ENCODE measurements at regions not wholly inside any gene's neighbourhood (a gene's known extent, or its start where the extent isn't known, plus 50 kb on each side); places are given as distances from the start of the nearest gene placed in this dataset.

GRCh38 chr13:62847520-62847919 is 1431.9 kb upstream of the PCDH20 start:
- intact Hi-C loops (cut with micrococcal nuclease; ENCODE audit: unreplicated experiment) (no loop called here), in situ Hi-C loops (cut with MboI) (no loop called here)
- FAIRE-seq = no peak
- Histone ChIP-seq H3K4me3 (no peak overlapping the region), H3K4me2 (ENCODE audit: control insufficient read depth, insufficient read depth) (no peak overlapping the region), H3K36me3 (ENCODE audit: control insufficient read depth in 2 of 2, insufficient read depth in 2 of 2, low read length in 1 of 2) (no peaks in the 10 kb centered on the region), H3K79me2 (ENCODE audit: control insufficient read depth, insufficient read depth, low read length) (no peaks in the 10 kb centered on the region), H2AFZ (ENCODE audit: control insufficient read depth, low read depth, low read length) (no peak overlapping the region), H3K9me3 (replicated peaks; ENCODE audit: control insufficient read depth, insufficient read depth, low read length) (no peaks in the 10 kb centered on the region), H3K9ac (ENCODE audit: control insufficient read depth, insufficient read depth, low read length) (no peak overlapping the region), H4K20me1 (ENCODE audit: control insufficient read depth, insufficient read depth) (no peaks in the 10 kb centered on the region), H3K27ac (ENCODE audit: control insufficient read depth, insufficient read depth) (no peak overlapping the region), H3K4me1 (ENCODE audit: control insufficient read depth, insufficient read depth, low read length) (no peaks in the 10 kb centered on the region), H3K27me3 (replicated peaks in 1 of 2; ENCODE audit: control insufficient read depth in 2 of 2, insufficient read depth in 2 of 2, low read length in 1 of 2) (no peaks in the 10 kb centered on the region)
- CTCF ChIA-PET = no interaction called here
- 93% methylated on average over 1 of the region's 1 CpG for WGBS (ENCODE audit: insufficient coverage, insufficient replicate concordance, low lambda C conversion rate, missing lambda C conversion rate)
- TF ChIP-seq CEBPB (IDR thresholded peaks at IDR 0.05; ENCODE audit: borderline replicate concordance in 1 of 2, low read depth in 2 of 2, low read length in 2 of 2) (no peak), PRDM15 (CRISPR knock-in tag; IDR thresholded peaks at IDR 0.05) (no peak), MEF2A (IDR thresholded peaks at IDR 0.05; ENCODE audit: insufficient read depth, low read depth, low read length) (no peak), SMC3 (IDR thresholded peaks at IDR 0.05; ENCODE audit: borderline replicate concordance, low read length) (no peak), TCF7 (IDR thresholded peaks at IDR 0.05; ENCODE audit: borderline replicate concordance) (no peak), SMAD5 (IDR thresholded peaks at IDR 0.05; ENCODE audit: low read depth) (no peak), POU2F2 (IDR thresholded peaks at IDR 0.05; ENCODE audit: borderline replicate concordance, low read depth, low read length) (no peak), HDGF (IDR thresholded peaks at IDR 0.05) (no peak), SMAD1 (IDR thresholded peaks at IDR 0.05; ENCODE audit: low read depth, partially characterized antibody) (no peak), HSF1 (IDR thresholded peaks at IDR 0.05; ENCODE audit: low read depth, low read length) (no peak), CBX3 (IDR thresholded peaks at IDR 0.05; ENCODE audit: borderline replicate concordance, low read depth) (no peak)
- SMC1A ChIA-PET (ENCODE audit: uncharacterized antibody, unreplicated experiment) = no interaction called here
- BruUV-seq (replicated peaks) = no TSS peak
- RAD21 ChIA-PET (ENCODE audit: unreplicated experiment) = no interaction called here
- POLR2A ChIA-PET = no interaction called here
- DNase-seq (ENCODE audit: low read depth, low spot score) = no peak
- ATAC-seq = no peak
